ENCODE measurements at regions not wholly inside any gene's neighbourhood (a gene's known extent, or its start where the extent isn't known, plus 50 kb on each side); places are given as distances from the start of the nearest gene placed in this dataset.

GRCh38 chr10:43001427-43001795 lies 75.5 kb upstream of the RET start:
- TF ChIP-seq CTCF (conservative IDR thresholded peaks at IDR 0.05; ENCODE audit: low read length) = no peak
- TF ChIP-seq EZH2phosphoT487 (IDR thresholded peaks at IDR 0.05; ENCODE audit: borderline replicate concordance, low read depth, low read length) = no peak

Data from OCI-LY7 (cell line).